ENCODE measurements at regions not wholly inside any gene's neighbourhood (a gene's known extent, or its start where the extent isn't known, plus 50 kb on each side); places are given as distances from the start of the nearest gene placed in this dataset.

- TF ChIP-seq CTCF (IDR thresholded peaks at IDR 0.05) (no peak), EZH2 (IDR thresholded peaks at IDR 0.05; ENCODE audit: borderline replicate concordance, insufficient read depth, low read depth, low read length, poor library complexity, severe bottlenecking) (no peak)
Measured at GRCh38 chr13:97131447-97131846, 90.7 kb upstream of the MBNL2 start.

Measured in B cell (primary cell).